NCI-H82 (cell line): ENCODE measurements at regions not wholly inside any gene's neighbourhood (a gene's known extent, or its start where the extent isn't known, plus 50 kb on each side); places are given as distances from the start of the nearest gene placed in this dataset.

Source experiments
- DNase-seq: peaks from one replicate; lab custom pipeline; 2025; lab: John Stamatoyannopoulos, UW

DNA sequence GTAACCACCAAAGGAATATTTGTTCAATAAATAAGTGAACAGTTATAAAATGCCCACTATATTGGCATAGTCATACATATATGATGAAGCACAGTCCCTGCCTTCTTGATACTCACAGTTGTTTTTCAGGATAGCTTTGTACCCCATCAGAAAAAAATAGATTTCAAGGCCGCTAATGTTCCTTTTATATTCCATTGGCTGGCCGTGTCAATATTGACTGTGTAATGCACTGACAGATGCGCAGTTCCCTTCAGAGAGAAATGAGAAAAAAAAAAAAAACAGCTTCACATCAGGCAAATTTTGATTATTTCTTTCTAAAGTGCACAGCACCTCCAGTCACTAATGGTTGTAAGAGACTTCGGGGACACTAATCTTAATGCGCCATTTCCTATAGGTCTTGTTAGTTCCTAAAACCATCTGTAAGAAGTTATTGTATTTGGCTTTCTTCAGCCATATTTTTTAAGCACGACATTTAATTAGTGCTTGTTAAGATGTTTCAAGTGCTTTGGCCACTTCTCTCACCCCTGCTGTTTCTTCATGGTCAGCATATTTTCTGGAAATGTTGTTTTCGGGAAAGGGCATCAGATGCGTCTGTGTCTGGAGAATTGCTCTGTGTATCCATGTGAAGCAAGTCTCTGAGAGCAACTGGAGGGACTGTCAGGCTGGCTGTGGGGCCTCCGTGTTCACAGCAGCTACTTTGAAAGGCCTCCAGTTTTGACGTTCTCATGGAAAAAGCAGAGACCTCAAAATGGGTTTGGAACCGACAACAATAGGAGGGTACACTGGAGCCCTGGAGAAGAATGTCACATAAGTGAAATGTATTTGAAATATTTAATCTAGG, 378.3 kb downstream of the MTX2 start:
- DNase-seq = no peak

DNA sequence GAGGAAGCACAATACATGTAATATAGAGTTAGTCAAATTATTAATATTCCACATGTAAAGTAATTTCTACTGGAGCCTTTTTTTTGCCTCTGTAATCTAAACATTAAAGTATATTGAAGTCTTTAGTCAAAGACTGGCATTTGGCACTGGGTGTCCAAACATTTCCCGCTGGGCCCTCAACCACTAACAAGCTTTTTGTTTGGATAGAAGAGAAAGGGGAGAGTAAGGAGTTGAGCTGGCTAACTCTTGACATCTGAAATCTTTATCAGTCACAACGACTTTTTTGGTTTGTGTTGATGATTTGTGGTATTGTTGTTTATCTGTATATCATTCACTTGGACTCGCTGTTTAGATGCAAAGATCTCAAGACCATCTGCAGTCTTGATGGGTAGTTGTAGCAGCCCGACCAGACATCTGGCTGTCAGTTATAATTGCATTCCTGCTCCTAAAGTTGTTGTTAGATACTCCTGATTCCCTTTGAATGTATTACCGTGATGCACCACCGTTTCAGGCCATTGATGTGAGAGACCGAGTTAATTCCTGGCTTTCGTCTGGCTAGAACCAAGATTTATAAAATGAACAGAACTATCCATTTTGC, 379.6 kb downstream of the MTX2 start:
- DNase-seq = peak; percentile 74

DNA sequence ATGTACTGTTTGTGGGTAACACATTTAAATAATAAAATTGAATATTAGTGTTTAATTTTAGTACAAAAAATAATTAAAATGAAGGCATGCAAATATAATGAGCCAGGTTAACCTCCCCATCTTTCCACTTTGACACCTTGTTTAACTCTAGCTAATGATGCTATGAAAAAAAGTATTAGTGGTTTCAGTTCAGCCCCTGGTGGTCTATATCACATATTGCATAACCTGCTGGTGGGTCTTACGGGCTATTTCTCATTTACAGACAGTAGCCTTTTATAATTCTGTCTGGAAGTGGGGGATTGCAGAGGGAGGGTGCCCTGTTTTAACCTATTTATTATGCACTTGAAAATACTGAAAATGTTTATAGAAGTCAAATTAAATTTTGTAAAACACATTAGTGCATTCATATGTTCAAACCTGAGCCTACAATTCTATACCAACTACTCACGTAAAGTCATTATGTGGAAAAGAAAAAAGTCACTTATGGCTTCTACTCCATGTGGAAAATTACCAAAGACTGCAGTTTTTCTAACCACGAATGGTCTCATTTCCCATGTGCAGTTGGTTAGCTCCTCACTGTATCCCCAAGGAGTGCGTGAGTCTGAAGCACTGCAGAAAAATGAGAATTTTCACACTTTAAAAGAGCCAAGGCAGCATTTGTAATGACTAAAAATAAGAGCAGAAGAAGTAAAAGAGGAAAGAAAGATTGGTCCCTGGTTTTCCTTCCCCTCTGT, 381.0 kb downstream of the MTX2 start:
- peak; percentile 54 for DNase-seq

GRCh38 chr2:176650838-176651555, 381.8 kb downstream of the MTX2 start:
- no peak for DNase-seq

DNA sequence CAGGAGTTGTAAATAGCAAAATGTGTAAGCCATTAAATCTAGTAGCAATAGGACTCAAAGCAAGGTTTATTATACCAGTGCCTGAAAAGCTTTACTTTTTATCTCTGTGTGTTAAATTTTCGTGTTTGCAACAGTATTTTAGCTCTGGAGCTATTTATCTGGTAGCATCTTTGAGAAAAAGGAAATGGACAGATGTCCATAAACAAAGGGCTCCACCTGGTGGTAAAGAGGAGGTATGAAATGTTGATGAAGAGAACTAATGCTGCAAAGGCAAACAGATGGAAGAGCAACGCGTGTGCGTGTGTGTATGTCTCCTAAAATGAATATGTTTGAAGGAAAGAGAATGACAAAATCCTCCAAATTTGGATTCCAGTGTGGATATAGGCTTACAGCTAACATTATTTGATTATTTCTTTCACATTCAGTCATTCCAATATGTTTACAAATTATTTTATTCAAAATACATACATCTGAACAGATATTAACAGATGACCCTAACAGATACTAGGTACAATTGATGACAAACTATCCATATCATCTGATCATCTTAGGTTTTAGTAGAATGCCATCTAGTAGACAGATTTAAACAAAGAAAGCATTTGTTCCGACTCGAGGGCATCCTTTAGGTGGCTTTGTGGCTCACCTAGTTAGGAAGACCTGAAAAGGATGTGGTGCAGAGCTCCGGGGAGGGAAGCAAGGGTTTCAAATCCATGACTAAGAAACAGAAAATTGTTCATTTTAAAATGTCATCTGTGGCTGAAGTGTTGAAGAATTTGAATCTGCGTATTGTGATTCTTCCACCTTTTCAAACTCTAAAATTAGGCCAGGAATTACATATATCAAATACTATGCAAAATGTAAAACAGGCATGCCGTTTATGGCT, 383.3 kb downstream of the MTX2 start:
- DNase-seq = peak; percentile 89

GRCh38 chr2:176653479-176654443, 384.5 kb downstream of the MTX2 start:
- DNase-seq = peak; percentile 94

DNA sequence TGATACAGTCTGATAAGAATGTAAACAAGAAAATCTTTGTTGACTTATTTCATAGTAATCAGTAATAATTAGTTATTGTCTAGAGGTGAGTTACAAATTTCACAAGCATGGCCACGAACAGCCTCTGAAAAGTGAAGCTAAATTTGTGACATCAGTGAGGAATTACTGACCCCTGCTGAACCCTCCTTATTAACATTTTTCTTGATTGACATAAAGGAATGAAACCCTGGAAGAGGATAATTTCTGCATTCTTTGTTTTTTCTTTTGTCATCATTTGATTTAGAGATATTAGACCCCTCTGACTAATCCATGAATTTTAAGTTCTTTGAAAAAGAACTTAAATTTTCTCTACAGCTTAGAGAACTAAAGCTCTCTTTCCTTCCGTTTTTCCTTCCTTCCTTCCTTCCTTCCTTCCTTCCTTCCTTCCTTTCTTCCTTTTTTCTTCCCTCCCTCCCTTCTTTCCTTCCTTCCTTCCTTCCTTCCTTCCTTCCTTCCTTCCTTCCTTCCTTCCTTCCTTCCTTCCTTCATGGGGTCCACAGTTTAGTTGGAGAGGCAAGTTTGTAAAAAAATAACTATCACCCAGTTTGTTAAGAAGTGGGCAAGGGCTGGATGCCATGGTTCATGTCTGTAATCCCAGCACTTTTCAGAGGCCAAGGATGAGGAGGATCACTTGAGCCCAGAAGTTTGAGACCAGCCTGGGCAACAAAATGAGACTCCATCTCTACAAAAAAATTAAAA, 387.0 kb downstream of the MTX2 start:
- no peak for DNase-seq

DNA sequence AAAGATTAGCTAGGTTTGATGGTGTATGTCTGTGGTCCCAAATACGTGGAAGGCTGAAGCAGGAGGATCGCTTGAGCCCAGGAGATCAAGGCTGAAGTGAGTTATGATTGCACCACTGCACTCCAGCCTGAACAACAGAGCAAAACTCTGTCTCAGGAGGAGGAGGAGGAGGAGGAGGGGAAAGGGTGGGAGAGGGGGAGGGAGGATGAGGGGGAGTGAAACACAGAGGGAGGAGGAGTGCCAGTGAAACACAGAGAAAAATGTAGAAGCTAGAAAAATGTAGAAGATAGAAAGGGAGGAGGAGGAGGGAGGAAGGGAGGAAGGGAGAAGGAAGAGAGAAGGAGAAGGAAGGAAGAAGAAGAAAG, 387.5 kb downstream of the MTX2 start:
- no peak for DNase-seq

GRCh38 chr2:176657393-176657792, 388.2 kb downstream of the MTX2 start:
- DNase-seq = no peak

DNA sequence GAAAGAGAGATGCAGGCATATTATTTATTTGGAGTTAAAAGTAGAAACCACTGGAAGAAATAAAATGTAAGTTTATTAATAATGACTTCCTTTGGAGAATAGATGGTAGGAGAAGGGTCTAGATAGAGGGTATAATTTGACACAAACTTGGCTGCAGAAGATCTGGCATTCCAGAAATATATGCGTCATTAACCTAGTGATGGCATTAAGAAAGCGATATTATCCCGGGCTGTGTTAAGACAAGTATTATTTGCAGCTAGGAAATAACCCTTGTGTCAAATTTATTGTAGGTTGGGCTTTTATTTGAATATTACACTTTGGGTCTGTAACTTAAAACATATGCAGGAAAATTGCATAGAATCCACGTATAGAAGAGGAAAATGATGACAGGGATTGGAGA, 389.5 kb downstream of the MTX2 start:
- no peak for DNase-seq

GRCh38 chr2:176662753-176663152, 393.5 kb downstream of the MTX2 start:
- no peak for DNase-seq

DNA sequence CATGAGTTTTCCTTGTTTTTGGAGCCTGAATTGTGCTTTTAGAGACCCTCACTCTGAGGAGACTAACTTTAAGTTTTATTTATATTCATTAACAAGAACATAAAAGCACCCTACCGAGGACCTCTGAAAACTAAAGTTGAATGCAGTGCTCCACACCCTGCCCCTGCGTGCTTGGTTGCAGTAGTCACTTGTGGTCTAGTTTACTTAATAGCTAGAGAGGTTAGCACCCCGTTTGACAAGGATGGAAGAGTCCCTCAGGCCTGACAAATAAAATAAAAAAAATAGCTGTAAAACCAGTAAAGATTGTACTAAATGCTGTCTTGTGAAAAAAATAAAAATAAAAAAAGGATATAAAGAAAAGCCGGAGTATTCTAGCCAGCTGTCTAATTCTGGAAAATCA, 395.2 kb downstream of the MTX2 start:
- DNase-seq = no peak

DNA sequence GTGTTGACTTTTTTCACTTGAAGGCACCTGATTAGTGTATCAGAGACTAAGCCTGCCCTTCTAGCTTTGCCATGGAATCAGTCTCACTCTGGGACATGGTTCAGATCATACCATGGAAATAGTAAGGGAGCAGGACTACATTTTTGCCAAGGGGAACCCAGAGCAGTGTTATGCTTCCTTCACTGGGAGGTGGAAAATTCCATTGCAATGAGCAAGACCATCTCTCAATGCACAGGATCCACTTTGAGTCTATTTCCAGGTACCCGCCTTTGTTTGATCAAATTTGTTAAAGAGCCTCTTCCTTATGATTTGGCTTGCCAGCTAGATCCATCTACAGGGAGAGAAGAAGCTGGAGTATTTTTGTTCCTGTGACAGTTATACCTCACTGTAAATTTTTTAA, 395.8 kb downstream of the MTX2 start:
- no peak for DNase-seq

DNA sequence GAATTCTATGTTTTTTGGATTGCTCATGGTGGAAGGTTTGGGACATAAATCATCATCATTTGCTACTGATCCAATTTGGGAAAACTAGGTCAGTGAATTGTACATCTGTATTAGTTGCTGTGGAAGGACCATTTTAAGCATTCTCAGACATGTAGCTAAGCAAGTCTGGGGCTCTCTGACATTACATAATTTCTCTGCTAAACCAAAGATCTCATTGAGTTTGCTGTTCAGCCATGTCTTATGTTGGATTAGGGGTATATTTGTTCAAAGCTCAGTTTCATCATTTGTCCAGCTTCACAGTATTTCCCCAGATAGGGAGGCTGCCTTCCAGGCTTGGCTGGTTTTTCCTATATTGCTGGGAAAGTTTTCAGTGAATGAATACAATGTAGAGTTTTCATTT, 399.7 kb downstream of the MTX2 start:
- DNase-seq = no peak

DNA sequence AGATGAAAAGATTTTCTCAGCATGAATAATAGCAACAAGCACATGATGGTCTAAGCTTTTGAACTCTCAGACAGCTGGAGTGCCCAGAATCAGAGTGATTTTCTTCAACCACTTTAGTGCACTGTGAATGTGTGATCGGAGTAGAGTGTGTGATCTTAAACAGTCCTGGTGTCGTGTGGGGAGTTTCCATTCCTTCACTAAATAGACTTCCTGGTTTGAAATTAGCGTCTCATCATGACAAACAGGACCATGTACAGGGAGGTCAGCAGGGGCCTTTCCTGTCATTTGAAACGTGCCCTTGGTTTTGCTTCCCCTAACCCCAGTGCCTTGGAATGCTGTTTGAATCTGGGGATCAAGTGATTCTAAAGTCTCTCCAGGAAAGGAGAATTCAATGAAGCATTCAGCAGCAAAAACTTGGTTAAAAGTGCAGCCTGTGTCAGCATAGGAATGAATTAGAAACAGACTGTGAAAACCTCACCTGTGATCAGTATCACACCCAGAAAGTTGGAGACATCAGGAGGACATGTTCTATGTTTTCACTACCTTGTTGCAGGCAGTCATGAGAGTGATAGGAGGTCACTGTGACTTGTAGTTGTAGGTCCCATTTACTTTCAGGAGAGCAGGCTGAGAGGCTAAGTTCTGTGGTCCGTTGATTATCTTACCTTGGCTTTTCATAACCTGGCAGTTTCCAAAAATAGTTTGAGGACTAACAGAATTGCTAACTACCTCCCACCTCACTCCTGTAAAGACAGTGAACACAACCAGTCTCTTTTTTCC, 400.3 kb downstream of the MTX2 start:
- no peak for DNase-seq

- DNase-seq = no peak
Measured at GRCh38 chr2:176675271-176675949, 406.2 kb downstream of the MTX2 start.

DNA sequence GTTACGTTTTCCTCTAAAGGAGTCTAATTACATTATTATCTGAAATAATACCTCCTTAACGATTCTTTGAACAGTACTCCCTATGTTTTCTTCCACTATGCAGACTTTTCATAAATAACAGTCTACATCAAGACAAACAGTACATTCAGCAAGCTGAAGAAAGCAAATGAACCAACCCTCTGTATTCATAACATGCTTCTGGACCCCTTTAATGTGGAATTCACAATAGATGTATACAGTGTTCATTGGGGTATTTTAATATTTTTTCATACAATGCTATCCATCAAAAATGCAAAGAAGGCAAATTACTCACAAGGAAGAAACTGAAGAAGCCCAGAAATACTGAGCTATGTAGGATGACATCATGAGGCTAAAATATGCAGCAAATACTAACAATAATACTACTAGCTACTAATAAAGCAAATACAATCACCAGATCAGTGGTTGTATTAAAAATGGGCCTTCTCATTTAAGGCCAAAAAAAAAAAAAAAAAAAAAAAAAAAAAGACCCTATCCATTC, 408.6 kb downstream of the MTX2 start:
- DNase-seq = no peak

DNA sequence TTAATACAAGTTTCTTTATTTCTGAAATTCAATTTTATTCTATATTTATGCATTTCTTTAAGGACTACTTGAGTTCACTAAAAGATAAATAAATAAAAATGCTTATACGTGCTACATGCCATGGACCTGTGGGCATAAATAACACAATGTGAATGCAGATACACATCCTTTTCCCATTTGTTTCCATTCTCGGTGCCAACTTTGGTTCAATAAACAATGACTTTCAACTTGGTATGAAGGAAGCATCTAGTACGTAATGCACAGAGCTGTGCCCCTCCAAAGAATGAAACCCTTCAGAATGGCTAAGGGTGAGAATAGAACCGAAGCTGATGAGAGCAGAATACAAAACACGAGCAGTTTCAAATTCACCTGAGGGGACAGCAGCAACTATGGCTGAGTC, 409.3 kb downstream of the MTX2 start:
- no peak for DNase-seq
